Stomach smooth muscle (tissue), 2 donors: ENCODE measurements at regions not wholly inside any gene's neighbourhood (a gene's known extent, or its start where the extent isn't known, plus 50 kb on each side); places are given as distances from the start of the nearest gene placed in this dataset.

Experiments used
- H3K27ac ChIP-seq: one replicate; pipeline ENCODE4 v1.7.0; 2013; ENCODE audit warnings: mild to moderate bottlenecking, low read length, inconsistent platforms
- H3K27me3 ChIP-seq, 2 donors: one replicate each; pipeline ENCODE4 v1.7.0; 2013; ENCODE audit warnings: low read length in 2 of 2; ENCODE audit not compliant: insufficient read depth in 2 of 2, control insufficient read depth in 1 of 2
- H3K36me3 ChIP-seq, 2 donors: one replicate each; pipeline ENCODE4 v1.7.0; 2013; ENCODE audit warnings: low read length in 2 of 2; ENCODE audit not compliant: control insufficient read depth in 2 of 2, insufficient read depth in 2 of 2
- H3K4me1 ChIP-seq: one replicate; pipeline ENCODE4 v1.7.0; 2013; ENCODE audit warnings: low read length; ENCODE audit not compliant: control insufficient read depth, insufficient read depth
- H3K4me3 ChIP-seq, 2 donors: one replicate each; pipeline ENCODE4 v1.7.0; 2013; ENCODE audit warnings: low read length in 2 of 2
- H3K9ac ChIP-seq, 2 donors: one replicate each; pipeline ENCODE4 v1.7.0; 2013; ENCODE audit warnings: low read length in 2 of 2, mild to moderate bottlenecking in 1 of 2
- H3K9me3 ChIP-seq, 2 donors: one replicate each; pipeline ENCODE4 v1.7.0; 2013; ENCODE audit warnings: low read length in 2 of 2; ENCODE audit not compliant: control insufficient read depth in 2 of 2
- donor health status: healthy.
- donor health status: Pancreatic carcinoma.

DNA sequence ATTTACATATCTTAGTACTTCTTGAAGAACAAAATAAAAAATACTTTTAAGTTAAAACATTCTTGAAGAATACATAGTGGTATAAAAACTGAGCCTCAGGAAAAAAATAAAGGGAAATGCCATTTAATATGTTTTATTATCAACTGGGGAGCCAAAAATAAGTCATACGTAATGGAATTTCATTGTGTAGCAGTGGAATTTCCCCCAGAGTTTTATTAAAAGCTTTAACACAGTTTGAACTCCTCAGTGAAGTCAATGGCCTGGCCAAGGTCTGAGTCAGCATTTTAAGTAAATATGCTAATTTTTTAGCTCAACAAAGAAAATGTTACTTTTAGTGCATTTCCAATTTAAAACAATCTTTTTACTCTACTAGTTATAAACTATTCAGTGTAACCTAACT lies 350.1 kb upstream of the ATP2B1 start:
- Histone ChIP-seq H3K27ac (no peak overlapping the region), H3K9ac (no peak overlapping the region)

DNA sequence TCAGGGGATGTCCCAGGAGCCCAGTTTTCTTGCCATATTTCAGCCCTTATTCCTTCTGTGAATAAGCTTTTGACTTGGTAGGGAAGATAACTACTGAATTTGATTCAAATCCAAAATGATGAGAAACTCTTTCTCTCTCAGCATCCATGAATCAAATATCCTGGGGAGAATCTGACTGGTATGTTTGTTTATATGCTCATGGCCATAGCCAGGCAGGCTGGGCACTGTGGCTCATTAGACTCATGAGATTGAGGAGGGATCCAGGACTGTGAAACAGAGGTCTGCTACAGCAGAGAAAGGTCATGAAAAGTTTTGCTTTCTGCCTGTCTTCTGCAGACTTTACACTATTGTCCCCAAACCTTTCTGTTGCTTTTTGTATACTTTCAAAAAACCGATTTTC lies 346.4 kb upstream of the ATP2B1 start:
- Histone ChIP-seq H3K9ac (no peak overlapping the region), H3K4me3 (no peak overlapping the region), H3K27me3 (no peaks in the 10 kb centered on the region), H3K4me1 (no peaks in the 10 kb centered on the region), H3K36me3 (no peaks in the 10 kb centered on the region), H3K27ac (no peak overlapping the region), H3K9me3 (no peaks in the 10 kb centered on the region)

More for the DNA sequence above, 350.1 kb upstream of the ATP2B1 start:
- Histone ChIP-seq H3K4me3 (no peak overlapping the region), H3K9me3 (no peaks in the 10 kb centered on the region), H3K27me3 (no peaks in the 10 kb centered on the region), H3K4me1 (no peaks in the 10 kb centered on the region), H3K36me3 (no peaks in the 10 kb centered on the region)

DNA sequence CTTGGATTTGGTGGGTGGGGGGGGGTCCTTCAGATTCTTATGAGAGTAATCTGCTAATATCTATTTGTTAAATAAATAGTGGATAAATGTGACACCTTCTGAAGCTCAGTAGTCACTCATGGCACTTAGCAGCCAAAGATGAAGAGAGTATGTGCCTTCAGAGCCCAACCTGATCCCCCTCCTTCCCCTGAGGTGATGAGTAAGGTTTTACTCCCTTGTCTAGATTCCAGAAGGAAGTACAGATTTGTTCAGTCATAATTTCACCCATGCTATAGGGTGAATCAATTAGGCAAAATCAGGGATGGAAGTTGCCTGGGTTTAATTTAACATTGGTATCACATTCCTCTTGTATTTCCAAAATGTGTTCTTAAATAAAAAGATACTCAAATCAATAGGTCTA lies 340.3 kb upstream of the ATP2B1 start:
- Histone ChIP-seq H3K9ac (no peak overlapping the region), H3K4me1 (no peaks in the 10 kb centered on the region), H3K27me3 (no peaks in the 10 kb centered on the region), H3K36me3 (no peaks in the 10 kb centered on the region), H3K4me3 (no peak overlapping the region), H3K9me3 (no peaks in the 10 kb centered on the region), H3K27ac (no peak overlapping the region)

DNA sequence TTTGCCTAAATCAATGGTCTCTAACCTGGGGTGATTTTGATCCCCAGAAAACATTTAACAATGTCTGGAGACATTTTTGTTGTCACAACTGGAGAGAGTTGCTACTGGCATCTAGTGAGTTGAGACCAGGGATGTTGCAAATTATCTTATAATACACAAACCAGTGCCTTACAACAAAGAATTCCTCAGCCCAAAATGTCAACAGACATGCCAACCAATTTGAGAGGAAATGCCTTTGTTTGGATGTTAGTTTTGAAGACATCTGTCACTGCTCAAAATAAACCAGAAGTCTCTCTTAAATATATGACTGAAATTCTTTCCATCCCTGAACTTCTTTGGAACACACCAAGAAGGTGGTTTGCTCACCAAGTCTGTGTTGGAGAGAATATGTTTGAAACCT lies 336.9 kb upstream of the ATP2B1 start:
- H3K27ac ChIP-seq, result no peak overlapping the region
- no peaks in the 10 kb centered on the region for H3K27me3 ChIP-seq

DNA sequence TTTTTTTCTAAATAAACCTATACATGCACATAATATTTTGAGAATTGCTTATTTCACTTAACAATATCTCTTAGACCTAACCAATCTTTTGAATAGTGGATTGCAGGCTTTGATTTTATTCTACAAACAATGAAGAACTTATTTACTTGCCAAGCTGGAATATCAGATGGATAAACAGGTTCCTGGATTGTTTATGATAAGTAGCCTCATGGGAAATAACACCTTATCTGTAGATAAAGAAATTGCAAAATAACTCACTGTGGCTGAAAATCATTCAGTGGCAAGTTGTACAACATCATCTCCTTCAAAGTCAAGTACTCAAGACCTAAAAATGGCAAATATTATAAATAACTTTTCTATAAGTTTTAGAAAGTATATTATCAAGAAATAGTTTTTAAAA lies 335.4 kb upstream of the ATP2B1 start:
- H3K36me3 ChIP-seq, result no peaks in the 10 kb centered on the region
- no peak overlapping the region for H3K9ac ChIP-seq
- H3K4me1 ChIP-seq, result no peaks in the 10 kb centered on the region
- no peaks in the 10 kb centered on the region for H3K9me3 ChIP-seq
- no peaks in the 10 kb centered on the region for H3K27me3 ChIP-seq
- H3K27ac ChIP-seq, result no peak overlapping the region
- H3K4me3 ChIP-seq, result no peak overlapping the region

More for the DNA sequence above, 336.9 kb upstream of the ATP2B1 start:
- no peak overlapping the region for H3K4me3 ChIP-seq
- no peaks in the 10 kb centered on the region for H3K9me3 ChIP-seq
- H3K4me1 ChIP-seq, result no peaks in the 10 kb centered on the region
- H3K36me3 ChIP-seq, result no peaks in the 10 kb centered on the region
- no peak overlapping the region for H3K9ac ChIP-seq

DNA sequence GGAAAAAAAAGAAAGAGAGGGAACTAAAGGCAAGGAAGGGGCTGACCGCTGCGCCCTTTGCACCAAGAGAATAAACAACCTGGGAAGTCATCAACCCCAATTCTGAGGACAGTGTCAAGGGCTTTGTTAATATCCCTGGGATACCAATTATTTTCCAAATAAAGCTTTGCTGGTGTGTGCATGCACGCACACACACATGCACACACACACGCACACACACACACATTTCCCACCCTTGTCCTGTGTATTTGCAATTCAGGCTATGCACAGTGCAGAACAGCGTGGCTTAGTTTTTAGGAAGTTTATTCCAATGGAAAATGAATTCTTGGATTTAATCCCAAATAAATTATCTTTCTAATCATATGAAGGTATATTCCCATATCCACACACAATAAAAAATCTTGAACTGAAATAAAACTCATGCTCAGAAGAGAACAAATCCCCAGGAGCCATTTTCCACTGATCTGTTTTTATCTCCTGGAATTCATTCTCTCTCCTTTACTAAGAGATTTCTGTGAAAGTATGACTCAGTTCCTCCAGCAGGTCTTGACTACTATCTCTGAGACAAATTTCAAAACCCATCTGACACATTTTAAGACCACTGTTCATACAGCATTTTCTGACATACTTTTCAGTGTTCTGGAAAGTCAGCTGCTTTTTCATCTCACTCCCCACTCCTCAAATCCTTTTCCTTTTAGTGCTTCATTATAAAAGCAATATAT lies 334.4 kb upstream of the ATP2B1 start:
- H3K27me3 ChIP-seq, result no peaks in the 10 kb centered on the region
- H3K9ac ChIP-seq, result no peak overlapping the region
- H3K4me3 ChIP-seq, result no peak overlapping the region
- H3K4me1 ChIP-seq, result no peaks in the 10 kb centered on the region
- no peaks in the 10 kb centered on the region for H3K9me3 ChIP-seq
- H3K36me3 ChIP-seq, result no peaks in the 10 kb centered on the region
- no peak overlapping the region for H3K27ac ChIP-seq

- no peak overlapping the region for H3K4me3 ChIP-seq
- H3K27ac ChIP-seq, result no peak overlapping the region
- H3K9me3 ChIP-seq, result peaks cover 3 to 4% of the 10 kb centered on the region in 2 donors
- no peaks in the 10 kb centered on the region for H3K27me3 ChIP-seq
- no peaks in the 10 kb centered on the region for H3K4me1 ChIP-seq
- no peaks in the 10 kb centered on the region for H3K36me3 ChIP-seq
- no peak overlapping the region for H3K9ac ChIP-seq
Observed at GRCh38 chr12:90038289-90038688, 329.7 kb upstream of the ATP2B1 start.

GRCh38 chr12:90037740-90038139 lies 329.1 kb upstream of the ATP2B1 start:
- no peak overlapping the region for H3K27ac ChIP-seq

GRCh38 chr12:90036637-90037036 lies 328.0 kb upstream of the ATP2B1 start:
- no peaks in the 10 kb centered on the region for H3K27me3 ChIP-seq
- no peak overlapping the region for H3K27ac ChIP-seq
- no peak overlapping the region for H3K4me3 ChIP-seq
- no peak overlapping the region for H3K9ac ChIP-seq
- no peaks in the 10 kb centered on the region for H3K4me1 ChIP-seq
- H3K9me3 ChIP-seq, result peaks cover 3 to 4% of the 10 kb centered on the region in 2 donors
- no peaks in the 10 kb centered on the region for H3K36me3 ChIP-seq

More at GRCh38 chr12:90037740-90038139, 329.1 kb upstream of the ATP2B1 start:
- Histone ChIP-seq H3K4me3 (no peak overlapping the region), H3K4me1 (no peaks in the 10 kb centered on the region), H3K27me3 (no peaks in the 10 kb centered on the region), H3K9ac (no peak overlapping the region), H3K9me3 (peaks cover 3 to 4% of the 10 kb centered on the region in 2 donors), H3K36me3 (no peaks in the 10 kb centered on the region)

DNA sequence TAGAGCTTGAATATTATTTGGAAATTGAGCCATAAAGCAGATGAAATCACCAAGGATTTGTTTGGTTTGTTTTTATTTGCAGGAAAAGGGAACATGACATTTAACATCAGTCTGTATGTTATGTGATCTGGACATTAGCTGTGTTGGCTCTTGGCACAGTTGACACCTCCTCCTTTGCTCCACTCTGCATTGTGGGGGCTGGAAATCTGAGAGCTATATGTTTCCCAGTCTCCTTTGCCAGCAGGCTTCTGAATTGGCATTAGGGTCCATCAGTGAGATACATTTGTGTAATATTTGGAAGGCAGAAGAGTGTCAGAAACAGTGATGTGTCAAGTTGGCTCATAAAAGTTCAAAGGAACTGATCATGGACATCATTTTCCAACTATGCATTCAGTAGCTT lies 322.1 kb upstream of the ATP2B1 start:
- H3K9me3 ChIP-seq, result no peaks in the 10 kb centered on the region

GRCh38 chr12:90029317-90029716 lies 320.7 kb upstream of the ATP2B1 start:
- Histone ChIP-seq H3K4me1 (no peaks in the 10 kb centered on the region), H3K9me3 (no peaks in the 10 kb centered on the region), H3K27ac (no peak overlapping the region), H3K4me3 (no peak overlapping the region), H3K9ac (no peak overlapping the region), H3K36me3 (no peaks in the 10 kb centered on the region), H3K27me3 (no peaks in the 10 kb centered on the region)

More for the DNA sequence above, 322.1 kb upstream of the ATP2B1 start:
- Histone ChIP-seq H3K4me3 (no peak overlapping the region), H3K27ac (no peak overlapping the region), H3K9ac (no peak overlapping the region), H3K4me1 (no peaks in the 10 kb centered on the region), H3K27me3 (no peaks in the 10 kb centered on the region), H3K36me3 (no peaks in the 10 kb centered on the region)
